Hematopoietic multipotent progenitor cell treated with erythropoietin and hydrocortisone succinate and interleukin-3 and kit ligand, for 6 days (in vitro differentiated cells): ENCODE measurements at regions not wholly inside any gene's neighbourhood (a gene's known extent, or its start where the extent isn't known, plus 50 kb on each side); places are given as distances from the start of the nearest gene placed in this dataset.
"Not testable (repeated sequence)": the region's sequence is repeated elsewhere in the genome, so short reads cannot be mapped to it uniquely, and the experiment has no call there.

Experiments used
- DNase-seq: peaks from one replicate; pipeline ENCODE4 v3.0.0-alpha.2; 2015

DNA sequence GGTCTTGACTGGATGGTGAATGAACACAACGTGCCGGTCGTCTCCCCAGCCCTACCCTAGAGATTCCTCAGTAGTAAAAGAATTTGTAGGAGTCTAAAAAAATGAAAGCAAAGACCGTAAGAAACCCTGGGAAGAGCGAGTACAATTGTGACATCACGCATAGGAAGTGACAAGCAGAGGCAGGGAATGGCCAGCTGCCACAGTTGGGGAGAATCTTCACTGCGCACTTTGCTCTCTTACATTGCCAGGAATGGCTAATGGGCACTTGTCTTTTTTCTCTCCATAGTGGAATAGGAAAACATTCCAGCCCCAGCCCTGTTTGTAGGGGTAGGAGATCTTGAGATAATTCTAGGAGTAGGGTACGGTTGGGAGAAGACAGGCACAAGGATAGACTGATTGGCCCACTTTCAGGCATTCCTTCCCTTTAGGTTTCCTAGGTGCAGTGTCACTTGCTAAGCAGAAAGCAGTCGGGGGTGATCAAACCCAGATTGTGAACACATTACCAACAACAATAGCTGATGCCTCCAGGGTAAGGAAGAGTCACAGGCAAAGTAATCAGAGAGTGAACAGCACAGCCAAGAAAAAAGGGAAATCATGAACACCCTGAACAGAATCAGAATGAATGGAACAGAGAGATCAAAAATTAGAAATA lies 302.7 kb downstream of the MAN2A1 start:
- no peak for DNase-seq

DNA sequence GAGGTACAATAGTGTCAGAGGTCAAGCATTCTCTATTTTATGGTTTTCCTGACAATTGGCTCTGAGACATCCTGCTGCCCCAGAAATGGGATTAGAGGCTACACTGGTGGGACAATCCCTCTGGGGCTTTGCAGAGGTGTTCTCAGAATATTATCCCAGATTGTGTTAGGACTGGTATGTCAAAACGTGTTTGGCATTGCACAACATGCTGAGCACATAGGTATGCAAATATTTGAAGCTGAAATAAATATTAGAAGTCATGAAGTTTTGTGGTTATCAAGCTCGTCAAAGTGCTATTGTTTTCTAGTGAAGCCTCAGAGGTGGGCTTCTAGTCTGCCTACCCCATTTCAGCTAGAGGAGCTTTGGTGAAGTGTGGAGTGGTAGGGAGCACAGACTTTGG lies 304.4 kb downstream of the MAN2A1 start:
- DNase-seq, result no peak

DNA sequence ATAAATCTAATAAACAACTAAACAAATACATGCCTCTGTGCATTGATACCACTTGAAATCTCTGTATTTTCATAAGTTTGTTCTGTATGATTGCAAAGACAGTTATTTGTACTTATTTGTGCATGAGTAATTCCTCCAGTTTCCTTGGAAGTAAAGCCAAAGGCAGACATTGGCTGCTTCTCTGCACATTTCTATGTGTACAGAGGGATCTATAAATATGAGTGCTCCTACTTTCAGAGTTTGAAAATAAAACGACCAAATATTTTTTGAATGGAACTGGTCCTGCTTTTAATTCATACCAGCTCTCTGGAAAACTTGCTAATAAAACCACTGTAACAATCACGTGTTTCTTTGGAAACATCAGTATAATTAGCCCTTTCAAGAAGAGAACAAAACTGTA lies 306.5 kb downstream of the MAN2A1 start:
- no peak for DNase-seq

DNA sequence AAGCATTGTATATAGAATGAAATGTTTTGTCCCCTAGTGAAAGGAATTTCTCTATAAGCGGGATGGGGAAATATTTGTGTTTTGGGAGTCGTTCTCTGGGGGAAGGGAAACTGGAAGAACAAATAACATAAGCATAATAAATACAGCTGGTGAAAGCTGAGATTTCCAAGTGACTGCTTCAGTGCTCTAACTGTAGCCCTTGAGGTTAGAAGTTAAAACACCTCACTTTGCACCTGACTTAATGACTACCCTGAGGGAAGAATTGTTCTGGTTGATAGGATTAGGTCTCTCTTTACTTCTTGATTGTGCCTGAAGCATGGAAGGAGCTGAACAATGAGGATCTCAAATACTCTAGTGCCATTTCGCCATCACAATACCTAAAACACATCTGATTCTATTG lies 307.4 kb downstream of the MAN2A1 start:
- DNase-seq, result no peak

DNA sequence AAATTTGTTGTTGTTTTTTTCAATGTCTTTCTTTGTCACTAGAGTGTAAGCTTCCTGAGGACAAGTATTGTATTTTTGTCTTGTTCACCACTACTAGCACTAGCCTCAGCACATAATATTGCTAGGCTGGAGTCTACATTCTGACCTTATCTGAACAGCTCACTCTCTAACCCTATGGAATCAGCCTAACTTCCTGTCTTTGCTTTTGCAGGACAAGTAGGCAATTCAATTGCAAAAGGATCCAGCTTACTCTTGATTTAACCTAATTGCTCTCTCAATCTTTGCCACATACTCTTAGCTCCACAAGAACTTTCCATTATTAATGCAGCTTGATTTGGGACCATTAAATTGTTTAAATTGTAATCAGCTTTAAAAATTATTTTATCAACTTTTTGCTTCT lies 308.5 kb downstream of the MAN2A1 start:
- no peak for DNase-seq

DNA sequence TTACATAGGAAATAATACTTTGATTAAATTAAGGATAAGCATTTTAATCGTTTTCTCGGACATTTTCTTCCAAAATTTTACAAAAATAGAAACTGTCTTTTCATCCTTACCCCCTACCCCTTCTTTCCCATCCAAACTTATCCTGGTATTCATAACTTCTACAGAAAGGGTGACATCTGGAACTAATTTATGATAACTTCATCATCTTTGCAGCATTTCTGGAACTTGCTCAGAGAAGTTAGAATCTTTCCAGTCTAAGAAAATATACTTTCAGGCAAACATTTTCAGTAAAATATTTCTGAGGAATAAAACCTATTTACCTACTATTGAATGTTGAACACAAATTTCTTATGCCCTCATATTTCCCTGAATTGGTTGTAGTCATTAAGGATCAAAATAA lies 309.0 kb downstream of the MAN2A1 start:
- no peak for DNase-seq

DNA sequence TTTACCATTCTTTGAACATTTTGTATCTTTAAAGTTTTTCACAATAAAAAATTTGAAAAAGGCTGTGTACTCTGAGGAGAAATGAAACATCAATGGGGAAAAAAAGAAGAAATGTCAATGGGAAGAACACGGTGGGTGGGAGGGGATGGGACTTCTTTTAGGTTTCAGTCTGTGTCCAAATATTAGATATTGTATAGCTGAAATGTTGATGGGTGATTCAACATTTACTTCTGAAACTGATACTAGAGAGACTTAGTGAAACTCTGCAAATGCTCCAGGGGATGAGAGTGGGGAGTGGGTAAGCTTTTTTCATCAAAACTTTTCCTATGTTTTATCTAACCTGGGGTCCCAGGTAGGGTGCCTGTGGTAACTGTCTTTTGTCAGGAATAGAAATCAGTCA lies 311.9 kb downstream of the MAN2A1 start:
- DNase-seq, result no peak

DNA sequence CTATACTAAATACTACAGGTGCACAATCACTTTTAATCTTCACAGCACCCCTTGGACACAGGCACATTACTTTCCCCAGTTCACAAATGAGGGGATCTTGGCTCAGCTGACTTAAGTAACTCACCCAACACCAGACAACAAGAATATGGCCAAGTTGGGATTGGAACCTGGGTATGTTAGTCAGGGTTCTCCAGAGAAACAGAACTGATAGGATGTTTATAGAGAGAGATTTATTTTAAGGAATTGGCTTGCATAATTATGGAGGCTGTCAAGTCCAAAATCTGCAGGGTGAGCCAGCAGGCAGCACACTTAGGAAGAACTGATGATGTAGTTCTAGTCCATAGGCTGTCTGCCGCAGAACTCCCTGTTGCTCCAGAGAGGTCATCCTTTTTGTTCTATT lies 312.9 kb downstream of the MAN2A1 start:
- DNase-seq, result no peak

DNA sequence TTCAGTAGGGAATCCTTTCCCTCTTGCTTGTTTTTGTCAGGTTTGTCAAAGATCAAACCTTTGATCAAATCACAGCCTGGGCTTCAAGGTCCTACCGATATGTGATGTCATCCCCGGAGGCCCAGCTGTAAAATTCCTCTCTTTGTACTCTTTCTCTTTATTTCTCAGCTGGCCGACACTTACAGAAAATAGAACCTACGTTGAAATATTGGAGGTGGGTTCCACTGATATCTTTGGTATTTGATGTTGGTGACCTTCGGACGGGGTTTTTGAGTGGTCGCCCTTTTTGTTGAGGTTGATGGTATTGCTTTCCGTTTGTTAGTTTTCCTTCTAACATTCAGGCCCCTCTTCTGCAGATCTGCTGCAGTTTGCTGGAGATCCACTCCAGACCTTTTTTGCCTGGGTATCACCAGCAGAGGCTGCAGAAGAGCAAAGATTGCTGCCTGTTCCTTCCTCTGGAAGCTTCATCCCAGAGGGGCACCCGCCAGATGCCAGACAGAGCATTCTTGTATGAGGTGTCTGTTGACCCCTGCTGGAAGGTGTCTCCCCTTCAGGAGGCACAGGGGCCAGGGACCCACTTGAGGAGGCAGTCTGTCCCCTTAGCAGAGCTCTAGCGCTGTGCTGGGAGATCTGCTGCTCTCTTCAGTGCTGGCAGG lies 316.3 kb downstream of the MAN2A1 start:
- not testable (repeated sequence) for DNase-seq

DNA sequence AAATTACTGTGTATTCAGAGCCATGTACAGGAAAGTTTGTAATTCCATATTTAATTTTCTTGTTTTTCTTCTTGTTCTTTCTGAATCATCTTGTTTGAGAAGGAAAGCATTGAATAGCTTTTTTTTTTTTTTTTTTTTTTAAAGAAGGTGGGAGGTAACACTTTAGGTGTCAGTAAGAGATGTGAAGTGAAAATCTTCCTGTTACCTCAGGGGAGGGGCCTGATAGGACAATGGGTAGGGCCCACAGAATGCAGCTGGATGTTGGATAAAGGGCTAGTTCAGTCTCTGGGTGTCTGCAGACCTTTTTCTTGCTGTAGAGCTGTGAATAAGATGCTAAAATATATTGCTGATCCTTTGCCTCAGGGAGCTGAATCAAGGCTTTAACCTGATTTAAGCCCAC lies 317.4 kb downstream of the MAN2A1 start:
- no peak for DNase-seq

DNA sequence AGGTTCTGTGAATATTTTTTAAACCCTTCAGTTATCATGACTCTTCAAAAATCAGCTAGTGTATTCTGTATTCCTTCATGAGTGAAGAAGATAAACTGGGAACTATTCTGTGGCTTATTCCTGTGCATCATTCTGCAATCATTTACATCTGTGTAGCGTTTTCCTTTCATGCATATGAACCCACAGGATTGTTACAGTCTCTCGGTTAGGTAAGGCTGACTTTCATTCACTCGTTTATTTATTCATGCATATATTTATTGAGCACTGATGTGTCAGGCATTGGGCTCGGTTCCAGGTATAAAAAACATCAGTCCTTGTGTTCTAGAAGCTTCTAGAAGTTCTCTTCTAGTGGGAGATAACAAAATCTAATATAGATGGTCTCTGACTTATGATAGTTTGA lies 318.4 kb downstream of the MAN2A1 start:
- DNase-seq, result no peak

DNA sequence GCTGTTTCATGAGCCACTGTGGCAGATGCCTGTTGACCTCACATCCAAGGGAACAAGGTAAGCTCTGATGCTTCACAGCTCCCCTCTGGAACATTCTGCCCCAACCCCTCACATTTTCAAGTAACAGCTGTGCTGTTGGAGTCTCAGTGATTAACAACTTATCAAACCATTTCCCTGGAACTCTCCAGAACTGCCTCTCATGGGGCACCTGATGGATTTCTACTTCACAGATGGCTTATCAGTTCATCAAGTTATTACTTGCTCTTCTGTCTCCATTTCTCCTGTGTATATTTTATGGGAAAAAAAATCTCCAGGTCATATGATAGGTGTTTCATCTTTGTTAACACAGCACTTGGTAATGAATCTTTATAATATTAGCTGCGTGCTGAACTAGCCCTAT lies 322.4 kb downstream of the MAN2A1 start:
- DNase-seq, result no peak

DNA sequence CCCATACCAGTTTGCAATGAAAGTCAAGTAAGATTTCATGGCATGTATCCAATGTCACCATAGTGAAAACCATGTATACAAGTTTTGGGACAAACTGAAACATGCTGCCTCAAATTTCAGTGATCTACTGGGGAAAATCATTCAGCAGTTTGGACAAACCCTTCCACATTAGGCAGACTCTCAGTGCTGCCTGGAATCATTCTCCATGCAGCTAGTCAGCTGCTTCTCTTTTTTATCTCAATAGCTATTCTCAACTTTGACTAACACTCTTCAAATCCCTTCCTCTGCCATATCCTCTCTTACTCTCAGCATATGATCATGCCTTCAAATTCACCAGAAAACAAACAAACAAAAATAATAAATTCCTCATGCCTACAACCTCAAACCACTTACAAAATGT lies 323.3 kb downstream of the MAN2A1 start:
- no peak for DNase-seq

DNA sequence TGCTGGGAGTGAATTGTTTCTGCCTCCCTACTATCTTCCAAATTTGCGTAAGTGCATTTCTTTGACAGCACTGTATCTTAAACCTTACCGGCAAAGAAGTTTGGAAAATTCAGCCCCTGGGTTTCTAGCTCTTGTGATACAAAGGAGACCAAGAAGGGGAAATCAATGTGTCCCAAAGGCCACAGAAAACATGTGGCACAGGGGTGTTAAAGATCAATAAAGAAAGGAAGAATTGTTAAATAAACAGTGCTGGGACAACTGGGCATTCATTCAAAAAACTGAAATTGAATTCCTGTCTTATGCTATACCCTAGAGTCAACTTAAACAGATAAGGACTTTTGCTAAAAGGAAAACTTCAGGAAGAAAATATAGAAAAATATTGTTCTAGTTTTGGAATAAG lies 328.1 kb downstream of the MAN2A1 start:
- no peak for DNase-seq

DNA sequence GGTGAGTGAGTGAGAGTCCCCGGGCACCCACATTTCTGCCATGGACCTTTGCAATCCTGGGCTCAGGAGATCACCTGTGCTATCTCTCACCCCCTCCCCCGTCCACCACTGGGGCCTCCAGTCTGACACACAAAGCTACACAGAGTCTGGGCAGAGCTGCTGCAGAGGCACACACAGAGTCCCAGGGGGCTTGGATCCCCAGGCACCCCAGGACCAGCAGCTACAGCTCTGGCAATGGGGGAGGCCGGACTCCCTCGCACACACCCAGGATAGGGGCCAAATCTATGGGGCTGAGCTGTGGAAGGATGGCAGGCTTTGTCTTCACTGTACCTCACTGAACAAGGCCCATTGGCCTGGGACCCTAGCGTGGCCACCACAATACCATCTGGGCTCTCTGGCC lies 328.8 kb downstream of the MAN2A1 start:
- no peak for DNase-seq

DNA sequence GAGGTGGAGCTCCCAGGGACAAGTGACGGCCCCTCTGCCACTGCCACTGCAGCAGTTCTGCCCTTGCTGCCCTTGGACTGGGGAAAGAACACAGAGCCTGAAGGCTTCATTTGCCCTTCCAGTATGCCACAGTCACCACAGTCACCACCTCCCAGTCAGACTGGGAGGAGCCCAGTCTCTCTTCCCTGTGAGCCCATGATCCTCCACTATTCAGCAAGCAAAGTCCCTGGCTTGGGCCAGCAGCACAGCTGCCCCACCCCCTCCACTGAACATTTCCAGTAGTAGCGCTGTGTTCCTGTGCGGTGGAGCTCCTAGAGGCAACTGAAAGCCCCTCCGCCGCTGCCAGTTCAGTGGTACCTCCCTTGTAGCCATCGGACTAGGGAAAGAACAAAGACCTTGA lies 329.4 kb downstream of the MAN2A1 start:
- no peak for DNase-seq

DNA sequence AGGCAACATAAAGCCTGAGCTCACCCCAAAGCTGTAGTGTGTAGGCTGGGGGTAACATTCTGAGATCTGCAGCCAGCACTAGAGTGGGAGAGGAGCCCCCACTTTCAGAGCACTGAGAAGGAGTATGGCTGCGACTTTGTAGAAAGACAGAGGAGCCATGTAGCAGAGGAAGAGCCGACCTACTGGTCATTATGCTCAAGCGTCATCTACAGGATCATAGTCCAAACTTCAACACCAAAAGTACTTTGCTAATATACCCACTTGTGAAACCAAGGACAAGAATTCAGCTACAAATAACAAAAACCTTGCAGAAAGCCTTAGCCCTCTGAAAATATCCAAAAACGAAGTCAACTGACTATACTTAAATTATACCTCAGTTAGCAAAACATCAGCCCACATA lies 330.1 kb downstream of the MAN2A1 start:
- no peak for DNase-seq

DNA sequence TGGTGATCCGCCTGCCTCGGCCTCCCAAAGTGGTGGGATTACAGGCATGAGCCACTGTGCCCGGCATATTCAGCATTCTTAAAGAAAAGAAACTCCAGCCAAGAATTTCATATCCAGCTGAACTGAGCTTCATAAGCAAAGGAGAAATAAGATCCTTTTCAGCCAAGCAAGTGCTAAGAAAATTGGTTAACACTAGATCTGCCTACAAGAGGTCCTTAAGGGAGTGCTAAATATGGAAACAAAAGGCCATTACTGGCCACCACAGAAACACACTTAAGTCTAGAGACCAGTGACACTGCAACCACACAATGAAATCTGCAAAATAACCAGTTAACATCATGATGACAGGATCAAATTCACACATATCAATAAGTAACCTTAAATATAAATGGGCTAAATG lies 331.5 kb downstream of the MAN2A1 start:
- DNase-seq, result no peak

DNA sequence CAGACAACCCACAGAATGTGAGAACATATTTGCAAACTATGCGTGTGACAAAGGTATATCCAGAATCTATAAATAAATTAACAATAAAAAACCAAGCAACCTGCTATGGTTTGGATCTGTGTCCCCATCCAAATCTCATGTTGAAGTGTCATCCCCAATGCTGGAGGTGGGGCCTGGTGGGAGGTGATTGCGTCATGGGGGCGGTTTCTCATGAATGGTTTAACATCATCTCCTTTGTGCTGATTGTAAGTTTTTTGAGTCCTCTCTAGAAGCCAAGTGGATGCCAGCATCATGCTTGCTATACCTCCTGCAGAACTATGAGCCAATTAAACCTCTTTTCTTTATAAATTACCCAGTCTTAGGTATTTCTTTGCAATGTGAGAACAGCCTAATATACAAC lies 335.4 kb downstream of the MAN2A1 start:
- no peak for DNase-seq

DNA sequence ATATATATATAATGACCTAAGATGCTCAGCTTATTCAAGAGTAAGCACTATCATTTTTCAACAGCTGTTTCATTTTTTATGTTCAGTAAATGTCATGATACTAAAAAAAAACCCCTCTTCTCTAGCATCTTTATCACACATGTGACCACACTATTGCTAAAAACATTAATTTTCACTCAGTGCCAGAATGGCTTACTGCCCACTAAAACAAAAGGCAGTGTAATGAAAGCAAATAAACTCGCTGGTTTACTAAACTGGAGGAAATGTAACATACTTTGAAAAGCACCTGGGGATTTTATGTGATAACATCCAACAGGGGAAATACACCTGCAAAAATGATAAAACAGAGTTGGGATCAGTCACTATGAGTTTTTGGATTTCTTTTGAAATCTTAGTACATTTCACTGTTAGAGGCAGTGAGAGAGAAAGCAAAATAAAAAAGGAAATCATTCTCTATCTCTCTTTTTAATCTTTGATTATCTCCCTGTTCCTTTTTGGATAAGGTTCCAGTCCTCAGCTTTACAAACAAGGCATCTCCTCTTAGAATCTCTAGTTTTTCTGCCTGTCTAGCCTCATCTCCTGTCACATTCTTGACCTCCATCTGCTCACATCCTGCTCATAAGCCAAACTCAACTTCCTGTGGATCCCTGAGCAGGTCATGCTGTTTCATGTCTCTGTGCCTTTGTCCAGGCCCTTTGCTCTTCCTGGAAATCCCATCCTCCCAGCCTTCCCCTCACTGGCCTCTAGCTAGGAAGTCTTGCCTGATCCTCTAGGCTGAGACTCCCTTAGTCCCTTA lies 338.0 kb downstream of the MAN2A1 start:
- DNase-seq, result no peak

DNA sequence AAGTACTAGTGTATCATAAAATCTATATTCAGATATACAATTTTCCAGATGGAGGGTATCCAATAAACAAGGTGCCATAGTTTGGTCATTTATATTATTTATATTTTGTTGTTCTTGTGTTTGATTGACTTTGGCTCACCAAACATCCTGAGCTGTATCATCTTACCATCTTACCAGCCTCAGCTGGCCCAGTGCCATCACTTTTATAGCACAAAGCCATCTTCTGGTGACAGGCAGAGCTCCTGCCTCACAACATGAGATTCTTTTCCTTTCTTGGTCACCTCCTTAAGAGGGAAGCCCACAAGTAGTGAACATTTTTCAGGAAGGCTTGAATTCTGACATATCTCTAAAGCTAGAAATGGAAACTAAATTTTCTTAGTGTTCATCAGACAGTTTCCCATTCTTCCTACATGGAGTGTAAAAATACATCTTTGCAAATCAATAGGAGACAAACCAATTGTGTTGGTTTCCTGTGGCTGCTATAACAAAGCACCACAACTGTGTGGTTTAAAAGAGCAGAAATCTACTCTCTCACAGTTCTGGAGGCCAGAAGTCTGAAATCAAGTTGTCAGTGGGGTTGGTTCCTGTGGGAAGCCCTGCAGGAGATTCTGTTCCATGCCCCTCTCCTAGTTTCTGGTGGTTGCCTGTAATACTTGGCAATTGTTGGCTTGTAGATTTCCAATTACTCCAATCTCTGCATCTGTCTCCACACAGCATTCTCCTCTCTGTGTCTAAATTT lies 341.8 kb downstream of the MAN2A1 start:
- peak; percentile 11 for DNase-seq

DNA sequence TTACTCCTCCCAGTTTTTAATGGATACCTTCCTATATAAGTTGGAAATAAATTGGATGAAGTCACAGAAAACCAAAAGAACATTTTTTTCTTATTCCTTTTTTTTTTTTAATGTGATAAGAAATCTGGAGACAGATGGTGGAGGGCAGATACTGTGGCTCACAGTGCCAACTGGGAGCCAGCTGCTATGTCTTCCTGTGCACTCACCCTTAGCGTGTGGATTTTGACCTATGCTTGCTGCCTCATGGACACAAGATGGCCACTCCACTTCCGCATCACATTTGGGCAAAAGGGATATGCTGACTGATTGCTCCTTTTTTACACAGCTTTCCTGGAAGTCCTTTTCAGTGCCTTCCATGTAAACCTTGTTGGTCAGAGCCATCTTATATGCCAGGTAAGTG lies 342.6 kb downstream of the MAN2A1 start:
- DNase-seq, result no peak

DNA sequence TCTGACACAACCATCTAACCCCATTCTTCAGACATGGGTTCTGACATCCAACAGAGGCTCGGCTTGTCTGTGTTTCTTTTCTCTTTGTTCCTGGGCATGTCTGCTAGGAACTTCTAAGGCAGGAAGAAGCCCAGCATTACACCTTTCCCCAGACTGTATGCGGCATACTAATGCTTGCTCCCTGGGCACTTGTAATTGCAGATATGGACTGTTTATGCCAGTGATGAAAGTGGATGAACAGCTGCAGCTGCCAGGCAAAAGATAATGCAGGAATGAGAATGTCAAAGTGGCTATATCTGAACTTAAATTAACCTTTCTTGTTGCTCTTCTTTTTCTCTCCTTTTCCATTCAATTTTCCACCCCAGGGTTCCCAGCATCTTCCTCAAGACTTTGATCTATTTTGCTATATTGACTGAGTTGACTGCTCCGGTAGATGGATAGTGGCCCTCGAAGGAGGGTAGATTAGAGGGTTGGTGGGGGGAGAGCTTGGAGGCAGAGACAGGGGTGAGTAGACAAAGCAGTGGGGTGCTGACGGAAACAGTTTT lies 344.4 kb downstream of the MAN2A1 start:
- no peak for DNase-seq
